ENCODE measurements at regions not wholly inside any gene's neighbourhood (a gene's known extent, or its start where the extent isn't known, plus 50 kb on each side); places are given as distances from the start of the nearest gene placed in this dataset.
"Not testable (repeated sequence)": the region's sequence is repeated elsewhere in the genome, so short reads cannot be mapped to it uniquely, and the experiment has no call there.

DNA sequence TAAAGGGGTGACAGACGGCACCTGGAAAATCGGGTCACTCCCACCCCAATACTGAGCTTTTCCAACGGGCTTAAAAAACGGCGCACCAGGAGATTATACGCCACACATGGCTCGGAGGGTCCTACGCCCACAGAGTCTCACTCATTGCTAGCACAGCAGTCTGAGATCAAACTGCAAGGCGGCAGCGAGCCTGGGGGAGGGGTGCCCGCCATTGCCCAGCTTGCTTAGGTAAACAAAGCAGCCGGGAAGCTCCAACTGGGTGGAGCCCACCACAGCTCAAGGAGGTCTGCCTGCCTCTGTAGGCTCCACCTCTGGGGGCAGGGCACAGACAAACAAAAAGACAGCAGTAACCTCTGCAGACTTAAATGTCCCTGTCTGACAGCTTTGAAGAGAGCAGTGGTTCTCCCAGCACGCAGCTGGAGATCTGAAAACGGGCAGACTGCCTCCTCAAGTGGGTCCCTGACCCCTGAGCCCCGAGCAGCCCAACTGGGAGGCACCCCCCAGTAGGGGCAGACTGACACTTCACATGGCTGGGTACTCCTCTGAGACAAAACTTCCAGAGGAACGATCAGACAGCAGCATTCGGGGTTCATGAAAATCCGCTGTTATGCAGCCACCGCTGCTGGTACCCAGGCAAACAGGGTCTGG is 162.8 kb upstream of the GJE1 start:
- not testable (repeated sequence) for DNase-seq (ENCODE audit: low read depth in 2 of 2)

DNA sequence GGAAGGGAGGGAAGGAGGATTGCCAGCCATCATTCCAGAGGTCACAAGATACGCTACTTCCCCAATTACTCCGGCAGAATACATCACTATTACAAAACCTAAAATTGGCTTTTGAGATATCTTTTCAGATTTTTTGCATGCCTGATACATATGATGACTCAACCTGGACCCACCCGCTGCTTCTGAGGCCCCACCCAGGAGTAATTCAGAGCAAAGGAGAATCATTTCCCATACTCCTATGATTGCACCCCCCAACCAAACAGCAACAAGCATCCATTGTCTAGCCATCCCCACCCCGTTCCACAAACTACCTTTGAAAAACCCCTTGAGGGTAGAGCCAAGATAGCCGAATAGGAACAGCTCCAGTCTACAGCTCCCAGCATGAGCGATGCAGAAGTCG is 163.5 kb upstream of the GJE1 start:
- DNase-seq (ENCODE audit: low read depth in 2 of 2) = peak in 1 of 2 donors; percentile 14

DNA sequence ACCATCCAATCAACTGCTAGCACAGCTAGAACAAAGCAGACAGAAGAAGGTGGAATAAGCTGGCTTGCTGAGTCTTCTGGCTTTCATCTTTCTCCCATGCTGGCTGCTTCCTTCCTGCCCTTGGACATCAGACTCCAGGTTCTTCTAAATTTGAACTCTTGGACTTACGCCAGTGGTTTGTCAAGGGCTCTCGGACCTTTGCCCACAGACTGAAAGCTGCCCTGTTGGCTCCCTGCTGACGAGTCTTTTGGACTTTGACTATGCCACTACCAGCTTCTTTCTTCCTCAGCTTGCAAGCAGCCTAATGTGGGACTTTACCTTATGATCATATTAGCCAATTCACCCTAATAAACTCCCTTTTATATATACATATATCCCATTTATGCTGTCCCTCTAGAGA is 164.1 kb upstream of the GJE1 start:
- DNase-seq (ENCODE audit: low read depth in 2 of 2) = no peak

DNA sequence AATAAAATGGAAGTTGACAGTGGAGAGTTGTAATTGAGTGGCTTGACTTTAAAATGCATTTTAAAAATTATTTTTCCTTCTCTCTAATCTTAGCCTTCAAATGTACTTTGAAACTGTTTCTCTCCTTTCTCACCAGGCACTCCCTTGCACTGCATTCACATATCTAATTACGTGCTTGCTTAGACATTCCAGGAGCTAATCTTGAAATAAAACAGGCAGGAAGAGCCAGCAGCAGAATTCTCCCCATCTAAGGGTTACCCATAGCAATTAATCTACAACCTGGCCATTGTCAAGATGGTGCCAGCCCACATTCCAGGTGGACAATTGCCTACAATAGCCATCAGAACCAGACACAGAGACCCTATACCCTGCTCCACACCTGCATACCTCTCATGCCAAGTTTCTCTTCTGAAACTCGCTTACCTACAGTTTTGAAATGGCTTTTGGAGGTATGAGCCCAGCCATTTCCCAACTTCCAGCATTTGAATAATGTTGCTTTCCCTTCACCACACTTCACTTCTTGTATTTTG is 167.6 kb upstream of the GJE1 start:
- no peak for DNase-seq (ENCODE audit: low read depth in 2 of 2)

DNA sequence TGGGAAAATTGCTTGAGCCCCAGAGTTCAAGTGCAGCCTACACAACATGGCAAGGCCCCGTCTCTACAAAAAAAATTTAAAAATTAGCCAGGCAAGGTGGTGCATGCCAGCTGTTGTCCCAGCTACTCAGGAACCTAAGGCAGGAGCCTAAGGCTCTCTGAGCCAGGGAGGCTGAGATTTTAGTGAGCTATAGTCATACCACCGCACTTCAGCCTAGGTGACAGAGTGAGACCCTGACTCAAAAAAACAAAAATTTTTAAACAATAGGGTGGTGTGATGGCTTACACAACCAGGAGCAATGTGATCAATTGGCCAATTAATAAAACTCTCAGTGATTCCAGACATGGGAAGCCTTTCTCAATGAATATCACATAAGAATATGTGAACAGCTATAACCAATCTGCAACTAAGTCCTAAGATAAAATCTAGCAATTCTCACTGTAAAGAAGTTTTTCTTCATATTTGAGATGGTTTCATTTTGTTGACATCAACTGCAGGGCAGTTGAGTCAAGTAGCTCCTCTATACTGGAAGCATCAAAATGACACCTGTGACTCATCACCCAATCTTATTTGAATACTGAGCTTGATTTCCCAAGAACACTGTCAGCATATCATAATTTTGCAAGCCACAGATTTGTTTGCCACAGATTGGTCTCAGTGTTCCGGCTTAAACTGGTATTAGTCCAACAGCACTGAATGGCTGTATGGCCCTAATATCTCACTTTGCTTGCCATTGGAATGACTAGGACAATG is 169.0 kb upstream of the GJE1 start:
- no peak for DNase-seq (ENCODE audit: low read depth in 2 of 2)

DNA sequence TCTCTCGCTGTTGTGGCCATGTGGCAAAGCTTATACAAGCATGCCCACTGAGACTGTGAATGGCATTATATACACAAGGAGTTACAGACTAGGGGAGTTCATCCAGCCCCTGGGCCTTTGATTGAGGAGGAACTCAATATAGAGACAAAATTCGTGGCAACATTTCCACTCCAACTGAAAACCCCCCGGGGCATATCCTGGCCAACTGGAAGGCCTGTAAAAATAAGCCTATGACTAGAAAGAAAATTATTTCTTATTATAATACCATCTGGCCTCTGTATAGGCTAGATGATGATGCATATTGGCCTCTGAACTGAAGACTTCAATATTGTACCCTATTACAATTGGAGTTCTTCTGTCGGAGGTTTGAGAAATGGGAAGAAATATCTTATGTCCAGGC is 175.5 kb upstream of the GJE1 start:
- no peak for DNase-seq (ENCODE audit: low read depth in 2 of 2)

DNA sequence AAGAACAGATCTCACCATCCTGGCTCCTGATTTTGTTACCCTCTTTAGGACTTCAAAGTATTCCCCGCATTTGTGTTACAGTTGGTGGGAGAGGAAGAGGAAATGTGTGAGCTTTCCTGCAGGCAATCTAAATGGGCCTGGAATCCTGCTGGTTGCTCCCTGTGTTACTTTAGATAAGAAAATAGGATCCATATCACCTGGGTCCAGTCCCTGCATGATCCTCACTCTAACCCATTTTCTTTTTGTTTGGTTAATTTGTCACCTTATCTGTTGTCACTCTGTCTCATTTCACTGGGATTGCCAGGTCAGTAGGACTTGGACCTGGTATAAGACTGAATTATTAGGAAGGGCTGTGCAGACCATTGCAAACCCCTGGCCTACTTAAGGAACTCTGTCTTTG is 175.9 kb upstream of the GJE1 start:
- DNase-seq (ENCODE audit: low read depth in 2 of 2) = peak; percentile 6 to 39

DNA sequence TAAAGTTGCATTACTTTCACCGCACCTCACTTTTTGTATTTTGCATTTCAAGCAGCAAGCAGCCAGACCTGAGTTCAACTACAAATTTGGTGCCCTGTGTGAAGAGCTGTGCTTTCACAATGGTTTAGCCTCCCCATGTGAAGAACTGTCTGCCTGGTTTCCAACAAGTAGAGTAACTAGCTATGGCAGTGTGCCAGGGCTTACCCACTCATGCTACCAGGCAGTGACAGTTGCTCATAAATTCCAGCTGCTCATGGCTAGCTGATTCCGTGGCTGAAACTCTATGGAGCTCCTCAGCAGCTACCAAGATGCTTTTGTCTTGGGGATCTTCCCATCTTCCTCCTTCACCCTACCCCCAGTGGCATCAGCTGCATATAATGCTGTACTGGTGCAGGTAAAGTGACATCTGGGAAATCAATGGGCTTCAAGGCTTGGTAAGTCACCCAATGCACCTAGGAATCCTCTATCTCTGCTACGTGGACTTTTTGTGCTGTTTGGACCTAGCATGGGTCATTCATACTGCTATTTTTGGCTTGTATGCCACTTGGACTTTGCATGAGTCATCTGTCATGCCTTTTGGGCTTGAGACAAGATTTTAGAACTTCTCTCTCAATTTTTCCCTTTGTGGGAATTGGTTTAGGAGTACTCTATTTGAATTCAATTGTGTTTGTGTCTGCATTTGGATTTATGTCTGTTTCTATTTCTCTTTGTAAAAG is 176.5 kb upstream of the GJE1 start:
- DNase-seq (ENCODE audit: low read depth in 2 of 2) = peak; percentile 2 to 47

DNA sequence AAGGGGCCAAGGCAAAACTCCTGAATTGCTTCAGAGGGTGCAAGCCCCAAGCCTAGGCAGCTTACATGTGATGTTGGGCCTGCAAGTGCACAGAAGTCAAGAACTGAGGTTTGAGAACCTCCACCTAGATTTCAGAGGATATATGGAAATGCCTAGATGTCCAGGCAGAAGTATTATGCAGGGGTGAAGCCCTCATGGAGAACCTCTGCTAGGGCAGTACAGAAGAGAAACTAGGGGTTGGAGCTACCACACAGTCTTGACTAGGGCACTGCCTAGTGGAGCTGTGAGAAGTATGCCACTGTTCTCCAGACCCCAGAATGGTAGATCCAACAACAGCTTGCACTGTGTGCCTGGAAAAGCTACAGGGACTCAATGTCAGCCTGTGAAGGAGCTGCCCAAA is 179.7 kb upstream of the GJE1 start:
- no peak for DNase-seq (ENCODE audit: low read depth in 2 of 2)

DNA sequence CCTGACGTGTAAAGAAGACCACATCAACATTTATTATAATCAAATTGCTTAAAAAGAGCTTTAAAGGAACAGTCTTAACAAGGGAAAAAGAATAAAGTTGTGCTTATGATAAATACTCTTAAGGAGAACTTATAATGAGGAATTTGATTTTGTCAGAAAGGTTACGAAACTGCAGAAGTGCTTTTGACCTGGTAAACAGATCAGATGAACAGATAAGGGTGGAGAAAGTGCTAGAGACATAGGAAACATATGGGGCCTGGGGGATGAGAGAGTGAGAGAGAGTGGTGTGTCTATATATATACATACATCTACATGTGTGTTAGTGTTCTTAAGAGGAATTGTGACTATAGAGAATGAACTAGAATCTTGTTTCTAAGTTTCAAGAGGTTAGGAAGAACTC is 186.2 kb upstream of the GJE1 start:
- DNase-seq (ENCODE audit: low read depth in 2 of 2) = no peak

DNA sequence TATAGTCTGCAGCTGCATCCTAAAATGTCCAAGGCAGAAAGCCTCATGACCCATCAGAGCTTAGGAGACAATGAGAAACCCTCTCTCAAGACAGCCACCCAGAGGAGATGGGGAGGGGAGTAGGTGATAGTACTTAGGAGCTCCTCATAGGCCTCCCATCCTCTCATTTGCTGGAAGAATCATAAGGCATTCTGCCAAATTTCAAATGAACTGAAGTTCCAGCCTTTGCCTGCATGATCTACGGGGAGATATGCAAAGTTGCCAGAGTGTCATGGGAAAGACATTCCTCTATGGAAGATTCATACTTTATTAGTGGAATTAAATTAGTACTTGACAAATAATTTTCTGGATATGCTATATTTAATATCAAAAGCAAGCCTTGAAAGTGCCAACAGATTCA is 194.1 kb upstream of the GJE1 start:
- no peak for DNase-seq (ENCODE audit: low read depth in 2 of 2)

DNA sequence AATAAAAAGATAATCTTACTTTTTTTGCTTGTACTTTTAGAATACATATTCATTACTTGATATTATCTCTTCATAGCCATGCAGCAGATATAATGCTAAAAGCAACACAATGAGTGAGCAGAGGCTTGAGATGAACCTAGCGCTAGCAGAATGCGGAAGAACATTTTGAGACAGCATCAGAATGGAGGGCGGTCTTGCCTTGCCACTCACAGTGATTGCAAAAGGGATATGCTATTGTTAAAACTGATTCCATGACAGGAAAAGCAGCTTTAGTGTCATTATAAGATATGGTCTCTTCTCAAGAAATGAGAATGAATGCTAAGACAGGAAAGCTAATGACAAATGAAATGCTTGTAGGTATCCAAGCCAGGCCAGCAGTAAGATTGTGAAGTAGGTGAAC is 200.0 kb upstream of the GJE1 start:
- no peak for DNase-seq (ENCODE audit: low read depth in 2 of 2)

DNA sequence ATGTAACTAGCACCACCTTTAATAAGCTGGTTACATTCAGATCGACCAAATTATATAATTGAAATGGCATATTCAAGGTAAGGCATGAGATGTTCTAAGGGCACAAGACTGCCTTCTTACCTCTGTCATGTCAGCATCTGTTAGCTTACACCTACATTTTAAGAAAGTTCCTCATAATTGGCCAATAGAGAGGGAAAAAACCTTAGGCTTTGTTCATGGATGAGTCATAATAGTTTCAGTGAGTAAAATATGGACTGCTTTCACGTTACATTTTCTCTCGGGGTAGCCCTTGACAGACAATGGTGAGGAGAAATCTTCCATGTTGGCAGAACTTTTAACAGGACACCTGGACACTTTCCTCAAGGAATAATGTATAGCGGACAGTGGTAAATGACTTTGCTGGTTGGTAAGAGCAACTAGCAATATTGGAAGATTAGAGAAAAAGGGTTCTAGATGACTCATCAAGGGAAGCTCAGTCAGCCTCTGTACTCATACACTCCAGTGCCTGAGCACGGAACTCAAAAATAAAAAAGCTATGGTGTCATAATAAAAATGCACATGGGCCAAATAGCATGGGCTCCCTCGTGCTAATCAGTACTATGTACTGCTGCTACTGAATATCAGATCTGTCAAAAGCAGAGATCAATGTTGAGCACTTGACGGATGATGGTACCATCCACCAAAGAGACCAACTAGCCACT is 206.4 kb upstream of the GJE1 start:
- DNase-seq (ENCODE audit: low read depth in 2 of 2) = not testable (repeated sequence)

DNA sequence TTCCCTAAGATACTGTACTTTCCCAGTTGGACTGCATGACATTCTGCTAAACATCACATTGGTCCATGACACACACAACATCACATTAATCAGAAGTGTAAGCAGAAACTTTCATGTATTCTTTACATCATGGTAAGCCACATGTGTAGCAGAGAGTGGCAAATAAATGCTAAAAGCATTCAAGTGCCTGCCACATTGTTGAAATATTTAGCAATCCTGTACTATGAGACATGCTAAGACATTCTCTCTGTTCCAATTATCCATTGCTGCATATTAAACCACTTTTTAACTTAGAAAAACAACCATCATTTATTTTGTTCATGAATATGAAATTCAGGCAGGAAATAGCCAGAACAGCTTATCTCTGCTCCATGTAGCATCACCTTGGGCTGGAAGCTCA is 207.7 kb upstream of the GJE1 start:
- DNase-seq (ENCODE audit: low read depth in 2 of 2) = no peak

DNA sequence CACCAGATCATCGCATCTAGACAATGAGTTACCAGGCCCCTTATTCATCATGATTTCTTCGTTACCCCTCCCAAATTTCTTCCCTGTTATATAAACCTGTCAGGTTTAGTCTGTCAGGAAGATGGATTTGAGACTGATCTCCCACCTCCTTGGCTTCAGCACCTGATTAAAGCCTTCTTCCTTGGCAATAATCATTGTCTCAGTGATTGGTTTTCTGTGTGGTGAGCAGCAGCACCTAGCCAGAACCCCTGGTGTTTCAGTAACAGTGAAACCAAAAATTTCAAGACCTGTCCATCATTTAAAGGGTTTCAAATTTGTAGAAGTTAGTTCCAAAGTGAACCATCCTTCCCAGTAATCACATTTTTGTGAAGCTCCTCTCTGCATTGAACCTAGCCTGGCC is 209.8 kb upstream of the GJE1 start:
- DNase-seq (ENCODE audit: low read depth in 2 of 2) = no peak

DNA sequence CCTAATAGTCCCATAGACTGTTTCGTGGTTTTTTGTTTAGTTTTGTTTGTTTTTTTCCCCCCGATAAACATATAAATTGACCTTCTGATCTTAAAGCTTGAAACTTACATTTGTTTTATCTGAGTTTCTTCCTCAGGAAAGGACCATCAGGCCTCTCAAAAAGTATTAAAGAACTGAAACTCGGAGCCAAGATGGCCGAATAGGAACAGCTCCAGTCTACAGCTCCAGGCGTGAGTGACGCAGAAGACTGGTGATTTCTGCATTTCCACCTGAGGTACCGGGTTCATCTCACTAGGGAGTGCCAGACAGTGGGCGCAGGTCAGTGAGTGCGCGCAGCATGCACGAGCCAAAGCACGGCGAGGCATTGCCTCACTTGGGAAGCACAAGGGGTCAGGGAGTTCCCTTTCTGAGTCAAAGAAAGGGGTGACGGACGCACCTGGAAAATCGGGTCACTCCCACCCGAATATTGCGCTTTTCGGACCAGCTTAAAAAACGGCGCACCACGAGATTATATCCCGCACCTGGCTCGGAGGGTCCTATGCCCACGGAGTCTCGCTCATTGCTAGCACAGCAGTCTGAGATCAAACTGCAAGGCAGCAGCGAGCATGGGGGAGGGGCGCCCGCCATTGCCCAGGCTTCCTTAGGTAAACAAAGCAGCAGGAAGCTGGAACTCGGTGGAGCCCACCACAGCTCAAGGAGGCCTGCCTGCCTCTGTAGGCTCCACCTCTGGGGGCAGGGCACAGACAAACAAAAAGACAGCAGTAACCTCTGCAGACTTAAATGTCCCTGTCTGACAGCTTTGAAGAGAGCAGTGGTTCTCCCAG is 215.8 kb upstream of the GJE1 start:
- not testable (repeated sequence) for DNase-seq (ENCODE audit: low read depth in 2 of 2)

DNA sequence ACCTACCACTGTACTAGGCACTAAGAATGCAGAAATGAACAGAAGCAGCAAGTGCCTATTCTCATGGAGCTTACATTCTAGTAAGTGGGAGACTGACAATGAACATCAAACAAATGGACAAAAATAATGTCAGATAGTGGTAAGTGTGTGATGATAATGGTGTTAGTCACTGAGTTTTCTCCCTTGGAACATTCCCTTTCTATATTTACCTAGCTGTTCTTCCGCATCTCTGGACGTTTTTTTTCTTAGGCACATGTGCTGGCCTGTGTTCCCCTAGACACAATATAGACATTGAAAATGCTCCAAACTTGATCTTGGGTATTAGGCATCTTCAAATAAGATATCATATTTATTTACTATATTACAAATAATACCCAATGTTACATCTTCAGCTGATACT is 218.1 kb upstream of the GJE1 start:
- no peak for DNase-seq (ENCODE audit: low read depth in 2 of 2)

DNA sequence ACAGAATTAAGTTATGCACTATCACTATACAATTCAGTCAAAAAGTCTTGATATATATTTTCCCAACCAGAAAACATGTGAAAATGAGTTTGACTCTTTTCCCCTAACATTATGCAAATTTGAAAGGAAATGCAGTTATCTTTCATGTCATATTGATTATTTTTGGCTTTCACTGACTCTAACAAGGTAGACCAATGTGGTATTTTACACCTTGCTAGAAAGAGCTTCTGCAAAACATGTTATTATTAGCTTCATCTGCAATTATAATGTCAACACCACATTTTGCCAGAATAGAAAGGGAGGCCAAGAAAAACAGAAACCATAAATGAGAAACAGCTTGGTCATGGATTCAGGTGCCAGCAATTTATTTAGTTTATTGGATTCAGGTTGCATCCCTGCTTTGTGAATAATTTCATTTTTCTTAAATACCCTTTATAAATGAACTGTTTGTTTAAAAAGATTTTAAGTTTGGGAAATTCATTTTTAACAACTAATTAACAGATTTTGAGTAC is 226.1 kb upstream of the GJE1 start:
- peak in 1 of 2 donors; percentile 74 for DNase-seq (ENCODE audit: low read depth in 2 of 2)

DNA sequence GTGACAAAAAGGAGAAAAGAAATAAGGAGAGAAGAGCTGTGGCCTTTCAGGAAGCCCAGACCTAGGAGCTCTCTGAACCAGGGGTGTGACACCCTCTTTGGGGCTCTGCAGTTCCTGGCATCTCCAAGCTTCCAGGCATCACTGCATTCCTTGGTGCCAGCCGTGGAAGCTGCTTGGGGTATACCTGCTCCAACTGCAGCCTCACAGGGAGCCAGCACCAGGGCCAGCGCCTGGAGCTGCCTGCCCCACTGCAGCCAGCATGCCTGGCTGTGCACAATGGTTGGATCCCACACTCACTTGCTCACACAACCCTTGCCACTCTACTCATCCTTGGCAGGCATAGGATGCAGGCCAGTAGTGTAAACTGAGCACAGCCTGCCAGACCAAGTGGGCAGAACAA is 242.1 kb upstream of the GJE1 start:
- peak in 1 of 2 donors; percentile 0 for DNase-seq (ENCODE audit: low read depth in 2 of 2)

DNA sequence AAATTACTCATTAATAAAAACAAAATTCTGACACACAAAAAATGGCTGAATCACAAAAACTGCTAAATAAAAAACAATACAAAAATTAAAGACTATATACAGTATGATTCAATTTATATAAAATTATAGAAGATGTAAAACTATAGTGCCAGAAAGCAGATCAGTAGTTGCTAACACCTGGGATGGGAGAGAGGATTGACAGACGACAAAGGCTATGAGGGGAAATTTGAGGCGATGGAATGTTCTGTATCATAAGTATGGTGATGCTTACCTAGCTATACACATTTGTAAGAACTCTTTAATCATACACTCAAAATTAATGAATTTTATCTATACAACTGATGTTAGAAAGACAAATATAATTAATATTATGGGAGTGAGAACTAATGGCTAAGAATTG is 247.9 kb upstream of the GJE1 start:
- DNase-seq (ENCODE audit: low read depth in 2 of 2) = no peak

DNA sequence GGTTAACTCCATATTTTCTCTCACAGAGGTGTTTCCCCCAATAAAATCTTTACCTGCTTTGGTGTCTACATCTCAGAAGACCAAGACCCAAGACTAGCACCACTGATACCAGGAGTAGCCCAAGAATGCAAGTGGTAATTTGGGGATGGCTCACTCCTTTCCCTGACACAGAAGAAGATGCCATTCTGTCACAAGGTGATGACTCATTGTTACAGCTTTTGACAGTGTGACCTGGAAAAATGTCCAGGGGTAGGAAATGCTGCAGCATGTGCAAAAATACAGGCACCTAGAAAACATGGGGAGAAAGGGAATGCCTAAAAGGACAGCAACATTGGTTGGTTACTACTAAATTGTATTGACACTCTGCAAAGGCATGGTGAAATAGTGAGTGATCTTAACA is 254.0 kb upstream of the GJE1 start:
- DNase-seq (ENCODE audit: low read depth in 2 of 2) = no peak

Measured in lung microvascular endothelial cell (primary cell).